HG03097 (cell line): ENCODE measurements at regions not wholly inside any gene's neighbourhood (a gene's known extent, or its start where the extent isn't known, plus 50 kb on each side); places are given as distances from the start of the nearest gene placed in this dataset.
"Not testable (repeated sequence)": the region's sequence is repeated elsewhere in the genome, so short reads cannot be mapped to it uniquely, and the experiment has no call there.

ENCODE experiments used
- ATAC-seq: cut with Tn5 transposase; IDR thresholded peaks from one replicate; pipeline ENCODE4 v1.9.1; 2021; ENCODE audit not compliant: unreplicated experiment, low FRiP score

GRCh38 chr10:131819241-131820072, 81.4 kb upstream of the PPP2R2D start:
- ATAC-seq: no peak

- ATAC-seq: no peak
Observed at GRCh38 chr10:131820626-131821025, 80.2 kb upstream of the PPP2R2D start.

GRCh38 chr10:131821378-131822012, 79.3 kb upstream of the PPP2R2D start:
- ATAC-seq: no peak

GRCh38 chr10:131822013-131822691, 78.7 kb upstream of the PPP2R2D start:
- no peak for ATAC-seq

GRCh38 chr10:131822692-131823245, 78.0 kb upstream of the PPP2R2D start:
- no peak for ATAC-seq

DNA sequence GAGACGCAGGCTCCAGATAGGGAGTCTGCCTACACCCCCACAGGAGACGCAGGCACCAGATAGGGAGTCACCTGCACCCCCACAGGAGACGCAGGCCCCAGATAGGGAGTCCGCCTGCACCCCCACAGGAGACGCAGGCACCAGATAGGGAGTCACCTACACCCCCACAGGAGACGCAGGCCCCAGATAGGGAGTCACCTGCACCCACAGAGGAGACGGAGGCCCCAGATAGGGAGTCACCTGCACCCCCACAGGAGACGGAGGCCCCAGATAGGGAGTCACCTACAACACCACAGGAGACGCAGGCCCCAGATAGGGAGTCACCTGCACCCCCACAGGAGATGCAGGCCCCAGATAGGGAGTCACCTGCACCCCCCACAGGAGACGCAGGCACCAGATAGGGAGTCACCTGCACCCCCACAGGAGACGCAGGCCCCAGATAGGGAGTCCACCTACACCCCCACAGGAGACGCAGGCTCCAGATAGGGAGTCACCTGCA, 77.2 kb upstream of the PPP2R2D start:
- ATAC-seq: not testable (repeated sequence)

DNA sequence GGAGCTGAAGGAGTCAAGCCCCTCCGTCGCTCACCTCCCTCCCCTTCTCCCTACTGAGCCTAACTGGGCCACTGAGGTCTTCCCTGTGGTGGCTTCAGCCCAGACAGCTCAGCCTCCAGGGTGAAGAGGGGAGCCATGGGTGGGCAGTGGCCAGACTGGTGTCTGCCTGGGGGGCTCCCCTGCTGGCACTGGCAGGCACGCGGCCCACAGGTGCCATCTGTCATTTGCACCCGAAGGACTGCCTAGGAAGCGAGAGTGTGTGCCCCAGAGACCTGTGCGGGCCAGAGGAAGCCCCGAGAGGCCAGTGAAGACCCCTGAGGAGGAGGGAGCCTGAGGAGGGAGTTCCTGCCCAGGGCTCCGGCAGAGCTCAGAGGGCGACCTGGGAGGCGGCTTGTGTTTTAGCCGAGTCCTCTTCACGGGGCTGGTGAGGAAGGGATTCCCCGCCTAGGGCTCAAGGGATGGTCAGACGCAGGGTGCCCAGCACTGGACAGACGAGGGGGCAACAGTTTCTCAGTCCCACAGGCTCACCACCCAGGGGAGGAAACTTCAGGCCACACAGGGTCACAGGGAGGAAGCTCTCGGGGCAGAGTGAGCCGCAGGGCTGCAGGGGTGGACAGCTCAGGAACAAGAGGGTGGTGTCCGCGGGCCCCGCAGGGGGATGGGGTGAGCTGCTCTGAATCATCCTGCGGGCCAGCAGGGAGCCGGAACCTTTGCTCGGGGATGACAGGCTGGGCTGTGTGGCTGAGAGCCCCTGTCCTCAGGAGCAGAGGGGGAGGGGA, 76.2 kb upstream of the PPP2R2D start:
- ATAC-seq: no peak

GRCh38 chr10:131825150-131825848, 75.5 kb upstream of the PPP2R2D start:
- no peak for ATAC-seq

GRCh38 chr10:131825960-131826650, 74.7 kb upstream of the PPP2R2D start:
- no peak for ATAC-seq

- ATAC-seq: no peak
Observed at GRCh38 chr10:131829156-131829930, 71.5 kb upstream of the PPP2R2D start.

- no peak for ATAC-seq
Observed at GRCh38 chr10:131830446-131831130, 70.2 kb upstream of the PPP2R2D start.

DNA sequence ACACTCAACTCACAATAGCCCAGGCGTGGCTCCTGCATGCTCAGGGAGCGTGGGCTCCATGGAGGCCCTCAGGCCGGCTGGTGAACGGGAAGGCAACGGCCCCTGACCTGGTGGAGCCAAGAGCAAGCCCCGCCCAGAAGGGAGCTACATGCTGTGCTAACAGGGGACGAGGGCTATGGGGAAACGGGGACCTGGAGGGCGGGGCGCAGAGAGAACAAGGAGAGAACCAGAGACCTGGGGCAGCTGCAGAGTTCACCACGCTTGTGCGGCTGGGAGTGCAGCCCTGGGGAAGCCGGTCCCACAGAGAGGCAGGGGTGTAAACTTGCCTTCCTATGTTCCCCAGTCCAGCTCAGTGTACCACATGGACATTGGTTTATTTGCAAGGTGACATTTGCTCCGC, 69.2 kb upstream of the PPP2R2D start:
- no peak for ATAC-seq

- ATAC-seq: no peak
Observed at GRCh38 chr10:131832056-131832685, 68.6 kb upstream of the PPP2R2D start.

GRCh38 chr10:131833013-131833412, 67.8 kb upstream of the PPP2R2D start:
- ATAC-seq: no peak

DNA sequence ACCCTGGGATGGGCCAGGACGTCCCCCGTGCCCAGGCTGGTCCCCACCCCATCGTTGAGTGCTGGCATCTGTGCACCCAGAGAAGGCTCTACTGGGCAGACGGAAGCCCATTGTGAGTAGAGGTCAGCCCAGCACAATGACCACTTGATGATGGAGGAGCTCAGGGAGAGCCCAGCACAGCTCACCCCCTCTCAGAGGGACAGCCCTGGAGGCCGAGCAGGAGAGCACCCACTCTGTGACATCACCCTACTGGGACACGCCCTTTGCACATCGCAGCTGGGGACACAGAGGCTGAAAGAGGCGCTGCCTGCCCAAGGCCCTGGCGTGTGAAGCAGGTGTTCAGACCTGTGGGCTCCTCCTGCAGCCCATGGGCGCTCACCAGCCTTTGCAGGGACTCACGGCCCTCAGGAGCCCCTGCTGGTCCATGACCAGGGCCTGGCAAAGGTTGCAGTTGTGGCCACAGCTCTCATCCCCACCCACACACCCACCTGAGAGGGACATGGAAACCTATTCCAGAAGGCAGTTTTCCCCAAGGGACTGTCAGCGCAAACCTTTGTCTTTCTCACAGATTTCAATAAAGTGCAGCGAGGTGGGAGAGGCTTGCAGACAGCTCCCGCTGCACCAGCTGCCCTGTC, 67.2 kb upstream of the PPP2R2D start:
- no peak for ATAC-seq

DNA sequence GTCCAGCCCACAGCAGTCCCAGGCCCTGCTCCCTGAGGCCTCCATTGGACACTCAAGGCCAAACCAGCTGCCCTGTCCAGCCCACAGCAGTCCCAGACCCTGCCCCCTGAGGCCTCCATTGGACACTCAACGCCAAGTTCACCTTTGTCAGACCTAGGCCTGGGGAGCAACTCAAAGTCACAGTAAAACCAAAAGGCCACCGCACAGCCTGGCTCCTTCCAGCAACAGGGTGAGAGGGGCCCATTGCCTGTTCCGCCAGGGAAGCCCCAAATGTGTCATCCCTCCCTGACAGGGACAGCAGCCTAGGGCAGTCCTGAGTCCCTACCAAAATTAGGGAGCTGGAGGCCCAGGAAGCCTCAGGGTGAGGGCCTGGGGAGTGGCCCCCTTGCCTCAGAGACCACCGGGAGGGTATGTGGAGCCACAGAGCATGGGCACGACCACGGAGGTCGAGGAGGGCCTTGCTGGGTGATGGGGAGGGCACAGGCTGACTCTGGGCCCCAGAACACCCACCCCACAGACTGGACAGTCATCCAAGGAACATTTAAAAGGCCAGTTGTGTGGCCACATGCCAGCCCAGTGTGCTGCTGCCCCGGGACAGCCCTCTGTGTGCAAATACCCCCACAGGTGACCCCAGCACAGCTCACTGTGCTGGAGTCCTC, 66.5 kb upstream of the PPP2R2D start:
- ATAC-seq: no peak
